NCI-H526 treated with DMSO at 0.1 percent for 48 hours (cell line): ENCODE measurements at regions not wholly inside any gene's neighbourhood (a gene's known extent, or its start where the extent isn't known, plus 50 kb on each side); places are given as distances from the start of the nearest gene placed in this dataset.
"Not testable (repeated sequence)": the region's sequence is repeated elsewhere in the genome, so short reads cannot be mapped to it uniquely, and the experiment has no call there.

Source experiments
- DNase-seq: peaks from one replicate; lab custom pipeline; 2025; lab: John Stamatoyannopoulos, UW

GRCh38 chr9:74001382-74001781 is 495.8 kb upstream of the RORB start:
- DNase-seq, result no peak

- no peak for DNase-seq
Observed at GRCh38 chr9:74006935-74007334, 490.2 kb upstream of the RORB start.

GRCh38 chr9:74007833-74008232 is 489.3 kb upstream of the RORB start:
- no peak for DNase-seq

GRCh38 chr9:74016004-74016403 is 481.1 kb upstream of the RORB start:
- no peak for DNase-seq

- no peak for DNase-seq
Observed at GRCh38 chr9:74025402-74025925, 471.7 kb upstream of the RORB start.

GRCh38 chr9:74032421-74032820 is 464.7 kb upstream of the RORB start:
- DNase-seq, result no peak

GRCh38 chr9:74035786-74036185 is 461.3 kb upstream of the RORB start:
- DNase-seq, result no peak

GRCh38 chr9:74036549-74037231 is 460.4 kb upstream of the RORB start:
- no peak for DNase-seq

- no peak for DNase-seq
Observed at GRCh38 chr9:74037274-74037673, 459.9 kb upstream of the RORB start.

GRCh38 chr9:74041588-74041987 is 455.5 kb upstream of the RORB start:
- no peak for DNase-seq

- DNase-seq, result no peak
Observed at GRCh38 chr9:74044844-74045243, 452.3 kb upstream of the RORB start.

GRCh38 chr9:74056023-74056422 is 441.1 kb upstream of the RORB start:
- DNase-seq, result no peak

- DNase-seq, result not testable (repeated sequence)
Observed at GRCh38 chr9:74057051-74057450, 440.1 kb upstream of the RORB start.

- no peak for DNase-seq
Observed at GRCh38 chr9:74064702-74065101, 432.4 kb upstream of the RORB start.

- no peak for DNase-seq
Observed at GRCh38 chr9:74066128-74066527, 431.0 kb upstream of the RORB start.

GRCh38 chr9:74066605-74067004 is 430.5 kb upstream of the RORB start:
- DNase-seq, result no peak

GRCh38 chr9:74071502-74071901 is 425.6 kb upstream of the RORB start:
- DNase-seq, result no peak

- no peak for DNase-seq
Observed at GRCh38 chr9:74073897-74074296, 423.2 kb upstream of the RORB start.

- DNase-seq, result no peak
Observed at GRCh38 chr9:74078647-74079046, 418.5 kb upstream of the RORB start.

GRCh38 chr9:74080652-74081051 is 416.5 kb upstream of the RORB start:
- DNase-seq, result not testable (repeated sequence)

- DNase-seq, result no peak
Observed at GRCh38 chr9:74083681-74084433, 413.3 kb upstream of the RORB start.

GRCh38 chr9:74085384-74086037 is 411.6 kb upstream of the RORB start:
- DNase-seq, result not testable (repeated sequence)

GRCh38 chr9:74090921-74091320 is 406.2 kb upstream of the RORB start:
- not testable (repeated sequence) for DNase-seq
